ENCODE measurements at regions not wholly inside any gene's neighbourhood (a gene's known extent, or its start where the extent isn't known, plus 50 kb on each side); places are given as distances from the start of the nearest gene placed in this dataset.

DNA sequence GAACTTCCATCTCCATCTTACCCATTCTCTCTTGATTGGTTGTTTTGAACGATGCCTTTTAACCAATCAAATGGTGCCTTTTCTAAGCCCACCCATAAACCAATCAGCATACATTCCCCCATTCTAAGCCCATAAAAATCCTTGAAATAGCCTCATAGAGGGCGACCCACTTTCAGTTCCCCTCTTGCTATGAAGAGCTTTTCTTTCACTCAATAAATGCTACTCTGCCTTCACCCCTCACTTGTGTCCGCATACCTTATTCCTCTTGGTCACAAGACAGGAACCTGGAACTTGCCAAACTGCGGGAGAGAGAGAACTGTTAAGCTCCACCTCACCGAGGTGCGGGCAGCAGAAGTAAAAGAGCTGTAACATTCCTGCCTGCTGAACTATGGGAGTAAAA lies 1602.0 kb upstream of the LRRTM3 start:
- TF ChIP-seq ZNF274 (IDR thresholded peaks at IDR 0.05; ENCODE audit: low read length) (no peak), ZNF274 (tag by site-specific recombination; IDR thresholded peaks at IDR 0.05; ENCODE audit: borderline replicate concordance) (no peak), BCL11A (tag by site-specific recombination; IDR thresholded peaks at IDR 0.05; ENCODE audit: low read depth) (no peak), ZNF433 (tag by site-specific recombination; IDR thresholded peaks at IDR 0.05; ENCODE audit: low read depth) (no peak), HOXD13 (CRISPR knock-in tag; IDR thresholded peaks at IDR 0.05; ENCODE audit: borderline replicate concordance) (no peak), ZNF23 (tag by site-specific recombination; IDR thresholded peaks at IDR 0.05; ENCODE audit: borderline replicate concordance) (no peak), ZNF629 (tag by site-specific recombination; IDR thresholded peaks at IDR 0.05) (no peak), ZNF626 (tag by site-specific recombination; IDR thresholded peaks at IDR 0.05) (no peak), ZXDB (tag by site-specific recombination; IDR thresholded peaks at IDR 0.05) (no peak), ZNF132 (tag by site-specific recombination; IDR thresholded peaks at IDR 0.05; ENCODE audit: borderline replicate concordance) (no peak), ZNF423 (tag by site-specific recombination; IDR thresholded peaks at IDR 0.05) (no peak), SCRT1 (tag by site-specific recombination; IDR thresholded peaks at IDR 0.05; ENCODE audit: borderline replicate concordance) (no peak)
- TF ChIP-seq, protein P1, sequence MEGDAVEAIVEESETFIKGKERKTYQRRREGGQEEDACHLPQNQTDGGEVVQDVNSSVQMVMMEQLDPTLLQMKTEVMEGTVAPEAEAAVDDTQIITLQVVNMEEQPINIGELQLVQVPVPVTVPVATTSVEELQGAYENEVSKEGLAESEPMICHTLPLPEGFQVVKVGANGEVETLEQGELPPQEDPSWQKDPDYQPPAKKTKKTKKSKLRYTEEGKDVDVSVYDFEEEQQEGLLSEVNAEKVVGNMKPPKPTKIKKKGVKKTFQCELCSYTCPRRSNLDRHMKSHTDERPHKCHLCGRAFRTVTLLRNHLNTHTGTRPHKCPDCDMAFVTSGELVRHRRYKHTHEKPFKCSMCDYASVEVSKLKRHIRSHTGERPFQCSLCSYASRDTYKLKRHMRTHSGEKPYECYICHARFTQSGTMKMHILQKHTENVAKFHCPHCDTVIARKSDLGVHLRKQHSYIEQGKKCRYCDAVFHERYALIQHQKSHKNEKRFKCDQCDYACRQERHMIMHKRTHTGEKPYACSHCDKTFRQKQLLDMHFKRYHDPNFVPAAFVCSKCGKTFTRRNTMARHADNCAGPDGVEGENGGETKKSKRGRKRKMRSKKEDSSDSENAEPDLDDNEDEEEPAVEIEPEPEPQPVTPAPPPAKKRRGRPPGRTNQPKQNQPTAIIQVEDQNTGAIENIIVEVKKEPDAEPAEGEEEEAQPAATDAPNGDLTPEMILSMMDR (tag by site-specific recombination; IDR thresholded peaks at IDR 0.05), result no peak
- TF ChIP-seq, protein P2, sequence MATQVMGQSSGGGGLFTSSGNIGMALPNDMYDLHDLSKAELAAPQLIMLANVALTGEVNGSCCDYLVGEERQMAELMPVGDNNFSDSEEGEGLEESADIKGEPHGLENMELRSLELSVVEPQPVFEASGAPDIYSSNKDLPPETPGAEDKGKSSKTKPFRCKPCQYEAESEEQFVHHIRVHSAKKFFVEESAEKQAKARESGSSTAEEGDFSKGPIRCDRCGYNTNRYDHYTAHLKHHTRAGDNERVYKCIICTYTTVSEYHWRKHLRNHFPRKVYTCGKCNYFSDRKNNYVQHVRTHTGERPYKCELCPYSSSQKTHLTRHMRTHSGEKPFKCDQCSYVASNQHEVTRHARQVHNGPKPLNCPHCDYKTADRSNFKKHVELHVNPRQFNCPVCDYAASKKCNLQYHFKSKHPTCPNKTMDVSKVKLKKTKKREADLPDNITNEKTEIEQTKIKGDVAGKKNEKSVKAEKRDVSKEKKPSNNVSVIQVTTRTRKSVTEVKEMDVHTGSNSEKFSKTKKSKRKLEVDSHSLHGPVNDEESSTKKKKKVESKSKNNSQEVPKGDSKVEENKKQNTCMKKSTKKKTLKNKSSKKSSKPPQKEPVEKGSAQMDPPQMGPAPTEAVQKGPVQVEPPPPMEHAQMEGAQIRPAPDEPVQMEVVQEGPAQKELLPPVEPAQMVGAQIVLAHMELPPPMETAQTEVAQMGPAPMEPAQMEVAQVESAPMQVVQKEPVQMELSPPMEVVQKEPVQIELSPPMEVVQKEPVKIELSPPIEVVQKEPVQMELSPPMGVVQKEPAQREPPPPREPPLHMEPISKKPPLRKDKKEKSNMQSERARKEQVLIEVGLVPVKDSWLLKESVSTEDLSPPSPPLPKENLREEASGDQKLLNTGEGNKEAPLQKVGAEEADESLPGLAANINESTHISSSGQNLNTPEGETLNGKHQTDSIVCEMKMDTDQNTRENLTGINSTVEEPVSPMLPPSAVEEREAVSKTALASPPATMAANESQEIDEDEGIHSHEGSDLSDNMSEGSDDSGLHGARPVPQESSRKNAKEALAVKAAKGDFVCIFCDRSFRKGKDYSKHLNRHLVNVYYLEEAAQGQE (tag by site-specific recombination; IDR thresholded peaks at IDR 0.05), result no peak
- TF ChIP-seq, protein P3, sequence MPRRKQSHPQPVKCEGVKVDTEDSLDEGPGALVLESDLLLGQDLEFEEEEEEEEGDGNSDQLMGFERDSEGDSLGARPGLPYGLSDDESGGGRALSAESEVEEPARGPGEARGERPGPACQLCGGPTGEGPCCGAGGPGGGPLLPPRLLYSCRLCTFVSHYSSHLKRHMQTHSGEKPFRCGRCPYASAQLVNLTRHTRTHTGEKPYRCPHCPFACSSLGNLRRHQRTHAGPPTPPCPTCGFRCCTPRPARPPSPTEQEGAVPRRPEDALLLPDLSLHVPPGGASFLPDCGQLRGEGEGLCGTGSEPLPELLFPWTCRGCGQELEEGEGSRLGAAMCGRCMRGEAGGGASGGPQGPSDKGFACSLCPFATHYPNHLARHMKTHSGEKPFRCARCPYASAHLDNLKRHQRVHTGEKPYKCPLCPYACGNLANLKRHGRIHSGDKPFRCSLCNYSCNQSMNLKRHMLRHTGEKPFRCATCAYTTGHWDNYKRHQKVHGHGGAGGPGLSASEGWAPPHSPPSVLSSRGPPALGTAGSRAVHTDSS (tag by site-specific recombination; IDR thresholded peaks at IDR 0.05), result no peak
